GM18505 (cell line): ENCODE measurements at regions not wholly inside any gene's neighbourhood (a gene's known extent, or its start where the extent isn't known, plus 50 kb on each side); places are given as distances from the start of the nearest gene placed in this dataset.

ENCODE experiments used
- ATAC-seq: cut with Tn5 transposase; IDR thresholded peaks from one replicate; pipeline ENCODE4 v1.9.1; 2021; ENCODE audit not compliant: unreplicated experiment
- POLR2A ChIP-seq: IDR thresholded peaks from 4 replicates; pipeline ENCODE4 v1.6.1; 2011; ENCODE audit warnings: borderline replicate concordance; ENCODE audit not compliant: insufficient read depth, insufficient read length; ENCODE audit errors: extremely low read depth

- no peak for ATAC-seq
- no peak for TF ChIP-seq POLR2A
These were observed 105.3 kb upstream of the RTL1 start for GRCh38 chr14:101008631-101009336.

DNA sequence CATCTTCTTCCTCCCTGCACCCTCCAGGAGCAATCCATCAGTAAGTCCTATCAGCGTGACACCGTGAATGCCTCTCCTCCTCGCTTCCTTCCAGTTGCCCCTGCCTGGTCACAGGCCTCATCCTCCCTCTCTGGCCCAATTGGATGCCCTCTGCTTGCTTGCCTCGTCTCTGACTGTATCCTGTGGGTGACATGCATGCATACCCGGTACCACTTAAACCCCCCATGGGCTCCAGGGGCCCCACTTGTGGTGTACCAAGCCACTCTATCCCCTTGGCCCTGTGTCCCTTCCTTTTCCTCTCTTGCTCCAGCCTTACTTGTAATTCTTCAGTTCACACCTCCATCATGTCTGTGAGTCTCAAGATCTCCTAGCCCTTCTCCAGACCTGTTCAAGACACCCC lies 106.0 kb upstream of the RTL1 start:
- no peak for TF ChIP-seq POLR2A
- no peak for ATAC-seq

- TF ChIP-seq POLR2A = no peak
These were observed 106.8 kb upstream of the RTL1 start for GRCh38 chr14:101010293-101010692.

GRCh38 chr14:101010835-101011234 lies 107.3 kb upstream of the RTL1 start:
- no peak for TF ChIP-seq POLR2A
- ATAC-seq = no peak

More at GRCh38 chr14:101010293-101010692, 106.8 kb upstream of the RTL1 start:
- ATAC-seq = no peak

DNA sequence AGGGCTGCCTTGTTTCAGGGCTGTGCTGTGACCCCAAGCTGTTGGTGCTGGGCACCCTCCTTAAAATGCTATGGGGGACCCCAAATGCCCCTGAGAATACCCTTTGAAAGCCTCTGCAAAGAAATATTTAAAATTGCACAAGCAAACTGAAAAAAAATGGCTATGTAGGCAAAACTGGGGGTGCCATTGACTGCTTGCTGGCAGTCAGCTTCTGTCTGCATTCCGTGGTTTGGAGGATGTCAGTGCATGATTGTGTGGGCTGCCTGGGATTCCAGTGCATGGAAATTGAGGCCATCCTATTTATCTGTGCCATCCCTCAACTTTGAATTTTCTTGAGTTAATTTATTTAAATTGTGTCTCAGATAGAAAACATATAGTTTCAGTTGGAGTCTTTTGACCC lies 113.7 kb upstream of the RTL1 start:
- no peak for ATAC-seq
- no peak for TF ChIP-seq POLR2A

DNA sequence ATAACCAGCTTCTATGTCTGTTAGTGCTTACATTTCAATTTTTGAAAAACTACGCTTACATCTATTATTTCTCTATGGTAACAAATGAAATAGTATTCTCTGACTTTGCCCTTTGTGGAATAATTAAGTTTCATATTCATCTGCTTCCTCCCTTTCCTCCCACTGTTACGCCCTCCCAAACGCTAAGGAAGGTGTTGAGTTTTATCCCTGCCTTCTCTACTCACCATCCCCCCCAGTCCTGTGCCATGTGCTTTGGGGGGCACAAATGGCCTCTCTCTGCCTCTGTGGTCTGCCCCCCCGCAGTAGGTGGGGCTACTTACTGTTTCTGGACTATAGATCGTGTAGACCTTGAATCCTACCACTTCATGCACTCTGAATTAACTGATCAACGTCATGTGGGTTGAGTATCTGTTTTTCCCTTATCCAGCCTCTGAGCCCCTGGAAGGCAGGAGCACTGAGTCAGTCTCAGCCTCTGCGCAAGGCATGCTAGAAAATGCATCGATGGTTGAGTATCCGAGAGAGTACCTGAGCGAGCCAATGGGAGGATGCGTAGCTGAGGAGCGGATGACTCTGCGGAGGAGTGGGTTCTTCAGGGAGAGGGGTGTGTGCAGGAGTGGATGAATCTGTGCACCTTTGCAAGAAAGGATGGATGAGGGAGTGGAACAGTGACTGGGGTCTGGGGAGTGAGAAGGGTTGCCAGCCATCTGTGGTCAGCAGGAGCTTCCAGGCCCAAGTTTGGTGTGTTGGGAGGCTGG lies 114.5 kb upstream of the RTL1 start:
- no peak for TF ChIP-seq POLR2A
- ATAC-seq = no peak

GRCh38 chr14:101018561-101019290 lies 115.2 kb upstream of the RTL1 start:
- TF ChIP-seq POLR2A = no peak
- ATAC-seq = no peak

GRCh38 chr14:101019541-101019940 lies 116.0 kb upstream of the RTL1 start:
- no peak for TF ChIP-seq POLR2A

GRCh38 chr14:101019990-101020710 lies 116.6 kb upstream of the RTL1 start:
- no peak for TF ChIP-seq POLR2A
- ATAC-seq = no peak

More at GRCh38 chr14:101019541-101019940, 116.0 kb upstream of the RTL1 start:
- no peak for ATAC-seq

DNA sequence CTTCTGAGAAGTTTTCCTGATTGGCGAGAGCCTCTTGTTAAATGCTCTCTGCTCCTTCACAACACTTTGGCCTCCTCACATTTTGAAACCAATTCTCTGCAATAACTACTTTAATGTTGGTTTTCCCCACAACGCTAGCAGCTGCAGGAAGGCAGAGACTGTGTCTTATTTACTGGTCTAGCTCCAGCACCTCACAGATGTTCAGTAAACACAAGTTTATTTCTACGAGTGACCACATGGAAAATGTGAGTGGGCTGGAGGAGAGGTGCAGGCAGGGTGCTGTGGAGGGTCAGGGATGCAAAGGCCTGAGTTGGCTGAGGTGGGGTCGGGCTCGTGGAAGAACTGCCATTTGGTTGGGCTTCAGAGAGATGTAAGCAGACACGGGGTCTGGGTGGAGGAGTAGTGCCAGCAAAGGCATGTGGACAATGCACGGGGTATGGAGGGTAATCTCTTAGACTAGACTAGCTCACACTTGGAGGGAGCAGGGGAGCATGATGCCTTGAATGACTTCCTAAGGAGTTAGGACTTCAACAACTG lies 117.4 kb upstream of the RTL1 start:
- ATAC-seq = no peak
- no peak for TF ChIP-seq POLR2A

- ATAC-seq = no peak
- no peak for TF ChIP-seq POLR2A
These were observed 118.6 kb upstream of the RTL1 start for GRCh38 chr14:101022121-101022520.

- no peak for ATAC-seq
- no peak for TF ChIP-seq POLR2A
These were observed 119.5 kb upstream of the RTL1 start for GRCh38 chr14:101022916-101023435.
